ENCODE measurements at regions not wholly inside any gene's neighbourhood (a gene's known extent, or its start where the extent isn't known, plus 50 kb on each side); places are given as distances from the start of the nearest gene placed in this dataset.

GRCh38 chr3:72306800-72307341 is 521.9 kb upstream of the PROK2 start:
- H3K27ac ChIP-seq: peak overlapping the region; percentile 76 to 98 (median 93)
- DNase-seq: peak; percentile 57 to 87 (median 83)
- TF ChIP-seq POLR2A (IDR thresholded peaks at IDR 0.05): peak; percentile 37
- TF ChIP-seq, protein P1, sequence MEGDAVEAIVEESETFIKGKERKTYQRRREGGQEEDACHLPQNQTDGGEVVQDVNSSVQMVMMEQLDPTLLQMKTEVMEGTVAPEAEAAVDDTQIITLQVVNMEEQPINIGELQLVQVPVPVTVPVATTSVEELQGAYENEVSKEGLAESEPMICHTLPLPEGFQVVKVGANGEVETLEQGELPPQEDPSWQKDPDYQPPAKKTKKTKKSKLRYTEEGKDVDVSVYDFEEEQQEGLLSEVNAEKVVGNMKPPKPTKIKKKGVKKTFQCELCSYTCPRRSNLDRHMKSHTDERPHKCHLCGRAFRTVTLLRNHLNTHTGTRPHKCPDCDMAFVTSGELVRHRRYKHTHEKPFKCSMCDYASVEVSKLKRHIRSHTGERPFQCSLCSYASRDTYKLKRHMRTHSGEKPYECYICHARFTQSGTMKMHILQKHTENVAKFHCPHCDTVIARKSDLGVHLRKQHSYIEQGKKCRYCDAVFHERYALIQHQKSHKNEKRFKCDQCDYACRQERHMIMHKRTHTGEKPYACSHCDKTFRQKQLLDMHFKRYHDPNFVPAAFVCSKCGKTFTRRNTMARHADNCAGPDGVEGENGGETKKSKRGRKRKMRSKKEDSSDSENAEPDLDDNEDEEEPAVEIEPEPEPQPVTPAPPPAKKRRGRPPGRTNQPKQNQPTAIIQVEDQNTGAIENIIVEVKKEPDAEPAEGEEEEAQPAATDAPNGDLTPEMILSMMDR (IDR thresholded peaks at IDR 0.05): peak in 2 of 4 donors; percentile 20 to 24
- H3K4me3 ChIP-seq: peak overlapping the region in 2 of 3 donors; percentile 12 to 38
- peaks cover 0 to 21% (median 8%) of the 10 kb centered on the region in 4 donors for H3K4me1 ChIP-seq
- no peaks in the 10 kb centered on the region for H3K9me3 ChIP-seq
- no peaks in the 10 kb centered on the region for H3K27me3 ChIP-seq
- H3K36me3 ChIP-seq: no peaks in the 10 kb centered on the region
- ATAC-seq: peak; percentile 77 to 86 (median 82)
- 60% methylated on average over 2 of the region's 9 CpGs for WGBS (ENCODE audit: insufficient coverage, low coverage, low lambda C conversion rate, missing lambda C conversion rate)
- intact Hi-C loops (cut with DNase I): no loop called here

- H3K4me3 ChIP-seq: no peak overlapping the region
- H3K4me1 ChIP-seq: peaks cover 0 to 14% (median 8%) of the 10 kb centered on the region in 4 donors
- TF ChIP-seq, protein P1 (IDR thresholded peaks at IDR 0.05): no peak
- no peak for TF ChIP-seq POLR2A (IDR thresholded peaks at IDR 0.05)
- no peaks in the 10 kb centered on the region for H3K9me3 ChIP-seq
- WGBS (ENCODE audit: insufficient coverage, low coverage, low lambda C conversion rate, missing lambda C conversion rate): 67% methylated on average over 1 of the region's 7 CpGs
- no peaks in the 10 kb centered on the region for H3K27me3 ChIP-seq
- intact Hi-C loops (cut with DNase I): no loop called here
- H3K27ac ChIP-seq: no peak overlapping the region
- DNase-seq: no peak
- peak; percentile 13 to 50 (median 25) for ATAC-seq
- no peaks in the 10 kb centered on the region for H3K36me3 ChIP-seq
These were observed 519.0 kb upstream of the PROK2 start for GRCh38 chr3:72303926-72304325.

GRCh38 chr3:72301779-72302178 is 516.8 kb upstream of the PROK2 start:
- 68% methylated on average over 4 of the region's 8 CpGs for WGBS (ENCODE audit: insufficient coverage, low coverage, low lambda C conversion rate, missing lambda C conversion rate)
- Histone ChIP-seq H3K9me3 (no peaks in the 10 kb centered on the region), H3K4me1 (no peaks in the 10 kb centered on the region), H3K36me3 (no peaks in the 10 kb centered on the region), H3K27me3 (no peaks in the 10 kb centered on the region), H3K4me3 (no peak overlapping the region), H3K27ac (no peak overlapping the region)
- ATAC-seq: peak; percentile 59 to 87 (median 78)
- TF ChIP-seq, protein P1 (IDR thresholded peaks at IDR 0.05): peak in 1 of 4 donors; percentile 6
- no peak for TF ChIP-seq POLR2A (IDR thresholded peaks at IDR 0.05)
- intact Hi-C loops (cut with DNase I): no loop called here
- DNase-seq: peak; percentile 53 to 84 (median 83)

DNA sequence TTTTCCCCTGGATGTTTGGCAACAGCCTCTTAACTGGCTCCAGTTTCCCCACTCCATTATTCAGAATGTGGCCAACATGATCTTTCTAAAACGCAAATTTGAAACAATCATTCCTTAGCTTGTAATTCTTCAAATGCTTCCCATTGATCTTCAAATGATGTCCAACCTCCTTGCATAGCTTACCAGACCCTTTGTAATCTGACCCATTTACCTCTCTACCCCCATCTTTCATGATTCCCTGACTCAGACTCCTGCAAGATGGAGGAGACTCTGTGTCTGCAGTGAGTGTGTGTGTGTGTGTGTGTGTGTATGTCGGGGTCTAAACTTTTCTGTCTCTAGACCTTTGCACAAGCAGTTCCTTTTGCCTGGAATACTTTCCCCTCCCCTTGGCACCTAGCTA is 515.7 kb upstream of the PROK2 start:
- H3K27ac ChIP-seq: no peak overlapping the region
- no peak overlapping the region for H3K4me3 ChIP-seq
- no peaks in the 10 kb centered on the region for H3K27me3 ChIP-seq
- DNase-seq (no peak), ATAC-seq (no peak)
- no peaks in the 10 kb centered on the region for H3K4me1 ChIP-seq
- H3K36me3 ChIP-seq: no peaks in the 10 kb centered on the region
- TF ChIP-seq, protein P1 (IDR thresholded peaks at IDR 0.05): no peak
- no peak for TF ChIP-seq POLR2A (IDR thresholded peaks at IDR 0.05)
- intact Hi-C loops (cut with DNase I): no loop called here
- 51% methylated on average over 2 of the region's 2 CpGs for WGBS (ENCODE audit: insufficient coverage, low coverage, low lambda C conversion rate, missing lambda C conversion rate)
- H3K9me3 ChIP-seq: no peaks in the 10 kb centered on the region

Measured in right lobe of liver (tissue), 6 donors.